OCI-LY7 (cell line): ENCODE measurements at regions not wholly inside any gene's neighbourhood (a gene's known extent, or its start where the extent isn't known, plus 50 kb on each side); places are given as distances from the start of the nearest gene placed in this dataset.

Source experiments
- BruUV-seq: library from RNA; stranded (reverse); fragments of 400-500 nt; replicated peaks from 2 replicates; lab custom pipeline; 2021; lab: Mats Ljungman, UMichigan
- CTCF ChIA-PET: fragments of 300-600 bp; sonication (Branson Sonifier 250); formaldehyde crosslinking; loops from one replicate; lab custom pipeline; 2022; ENCODE audit warnings: antibody characterized with exemption; ENCODE audit not compliant: unreplicated experiment; lab: Charles Lee
- POLR2A ChIA-PET: fragments of 300-600 bp; sonication (Branson Sonifier 250); formaldehyde crosslinking; loops from one replicate; lab custom pipeline; 2022; ENCODE audit warnings: antibody characterized with exemption; lab: Charles Lee
- DNase-seq: peaks from one replicate; pipeline ENCODE4 v3.0.0-alpha.2; 2015; ENCODE audit warnings: low spot score
- H2AFZ ChIP-seq: fragments of 200-600 bp; sonication (generic), shearing (Covaris generic); 2 replicates; pipeline ENCODE4 v1.6.1; 2014; ENCODE audit warnings: mild to moderate bottlenecking, antibody characterized with exemption, low read length, moderate library complexity
- H3K27ac ChIP-seq: fragments of 200-600 bp; sonication (generic); 2 replicates; pipeline ENCODE4 v1.5.1; 2014; ENCODE audit warnings: mixed run types, low read depth, mild to moderate bottlenecking, moderate library complexity, low read length, inconsistent platforms; ENCODE audit not compliant: poor library complexity, severe bottlenecking
- H3K36me3 ChIP-seq: fragments of 200-600 bp; sonication (generic); 2 replicates; pipeline ENCODE4 v1.6.1; 2014; ENCODE audit warnings: mild to moderate bottlenecking, antibody characterized with exemption, low read length, moderate library complexity, mixed read lengths; ENCODE audit not compliant: insufficient read depth
- H3K4me1 ChIP-seq: fragments of 200-600 bp; sonication (generic); 2 replicates; pipeline ENCODE4 v1.5.1; 2014; ENCODE audit warnings: mild to moderate bottlenecking, low read length; ENCODE audit not compliant: insufficient read depth, poor library complexity, severe bottlenecking
- H3K4me2 ChIP-seq: fragments of 200-600 bp; sonication (generic); 2 replicates; pipeline ENCODE4 v1.6.1; 2014; ENCODE audit warnings: mild to moderate bottlenecking, low read length
- H3K4me3 ChIP-seq: fragments of 200-600 bp; sonication (generic); 2 replicates; pipeline ENCODE4 v1.5.1; 2014; ENCODE audit warnings: mild to moderate bottlenecking, low read depth, low read length; ENCODE audit not compliant: poor library complexity, severe bottlenecking
- H3K79me2 ChIP-seq: fragments of 200-600 bp; sonication (generic); 2 replicates; pipeline ENCODE4 v1.6.1; 2016; ENCODE audit warnings: low read depth, mild to moderate bottlenecking, low read length, moderate library complexity, mixed read lengths; ENCODE audit not compliant: insufficient read depth
- H3K9me2 ChIP-seq: fragments of 200-600 bp; sonication (generic); 2 replicates; pipeline ENCODE4 v1.6.1; 2016; ENCODE audit warnings: mild to moderate bottlenecking, low read length, mixed read lengths; ENCODE audit not compliant: insufficient read depth
- H3K9me3 ChIP-seq: fragments of 200-600 bp; sonication (generic); 2 replicates; pipeline ENCODE4 v1.6.1; 2014; ENCODE audit warnings: mild to moderate bottlenecking, mixed run types, low read length, mixed read lengths
- H4K20me1 ChIP-seq: fragments of 200-600 bp; sonication (generic); 2 replicates; pipeline ENCODE4 v1.6.1; 2014; ENCODE audit warnings: mild to moderate bottlenecking, antibody characterized with exemption, low read length, moderate library complexity, mixed read lengths; ENCODE audit not compliant: insufficient read depth
- CTCF ChIP-seq: fragments of 200-600 bp; sonication (generic); conservative IDR thresholded peaks from 2 replicates; pipeline ENCODE4 v1.5.1; 2014; ENCODE audit warnings: mild to moderate bottlenecking, antibody characterized with exemption, low read length, moderate library complexity, mixed read lengths
- EZH2phosphoT487 ChIP-seq: fragments of 200-600 bp; sonication (generic); IDR thresholded peaks from 2 replicates; pipeline ENCODE4 v1.6.1; 2018; ENCODE audit warnings: low read depth, borderline replicate concordance, mild to moderate bottlenecking, mixed run types, antibody characterized with exemption, low read length, moderate library complexity, mixed read lengths
- intact Hi-C: fragments of 100-400 bp; cut with micrococcal nuclease; formaldehyde crosslinking; loops from one replicate; pipeline ENCODE4 v1.10.0; 2022; ENCODE audit not compliant: unreplicated experiment

DNA sequence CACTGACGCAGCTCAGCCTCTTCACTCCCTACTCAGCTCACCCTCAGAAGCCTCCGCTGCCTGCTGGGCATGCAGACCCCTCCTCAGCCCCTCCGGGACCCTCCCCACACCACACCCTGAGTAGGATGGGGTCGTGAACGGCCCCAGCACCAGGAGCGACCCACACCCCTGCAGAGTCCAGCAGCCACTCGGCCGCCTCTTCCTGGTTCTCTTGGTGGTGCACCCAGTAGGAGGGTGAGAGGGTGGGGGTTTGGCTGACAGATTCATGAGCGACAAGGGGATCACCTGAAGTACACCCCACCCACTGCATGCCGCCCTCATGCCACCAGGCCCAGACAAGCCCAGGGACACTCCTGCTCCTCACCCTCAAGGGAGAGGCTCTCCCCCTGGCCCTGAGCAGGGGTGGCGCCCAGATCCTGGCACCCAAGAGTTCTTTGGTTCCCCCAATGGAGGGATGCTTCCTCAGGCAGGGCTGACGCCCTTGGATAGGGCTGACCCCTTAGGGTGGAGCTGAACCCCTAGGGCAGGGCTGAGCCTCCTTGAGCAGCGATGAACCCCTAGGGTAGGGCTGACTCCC is 76.6 kb upstream of the GPC1 start:
- no TSS peak for BruUV-seq
- Histone ChIP-seq H4K20me1 (no peaks in the 10 kb centered on the region), H3K4me1 (no peaks in the 10 kb centered on the region), H3K9me2 (no peaks in the 10 kb centered on the region), H3K9me3 (no peaks in the 10 kb centered on the region), H2AFZ (no peak overlapping the region), H3K4me2 (no peak overlapping the region), H3K36me3 (no peaks in the 10 kb centered on the region), H3K4me3 (no peak overlapping the region), H3K27ac (no peak overlapping the region), H3K79me2 (no peaks in the 10 kb centered on the region)
- DNase-seq = no peak
- intact Hi-C loops = no loop called here
- POLR2A ChIA-PET = no interaction called here
- TF ChIP-seq EZH2phosphoT487 (no peak), CTCF (no peak)
- CTCF ChIA-PET = no interaction called here

DNA sequence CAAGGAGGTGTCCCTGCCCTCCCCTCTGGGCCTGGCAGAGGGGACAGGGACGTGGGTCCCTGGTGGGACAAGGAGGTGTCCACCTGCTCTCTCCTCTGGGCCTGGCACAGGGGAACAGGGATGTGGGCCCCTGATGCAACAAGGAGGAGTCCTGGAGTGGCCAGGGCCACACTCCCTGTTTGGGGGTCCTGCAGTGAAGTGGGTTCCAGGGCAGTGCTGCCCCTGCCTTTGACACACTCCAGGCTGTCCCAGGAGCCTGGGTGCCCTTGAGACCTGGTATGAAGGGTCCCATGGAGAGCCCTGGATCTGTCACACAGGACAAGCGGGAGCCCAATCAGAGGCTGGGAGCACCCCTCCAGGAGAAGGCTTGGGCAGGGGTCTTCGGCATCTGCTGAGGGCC is 75.8 kb upstream of the GPC1 start:
- Histone ChIP-seq H3K27ac (no peak overlapping the region), H4K20me1 (no peaks in the 10 kb centered on the region), H3K4me1 (no peaks in the 10 kb centered on the region), H2AFZ (no peak overlapping the region), H3K4me3 (no peak overlapping the region), H3K79me2 (no peaks in the 10 kb centered on the region), H3K9me3 (no peaks in the 10 kb centered on the region), H3K9me2 (no peaks in the 10 kb centered on the region), H3K36me3 (no peaks in the 10 kb centered on the region), H3K4me2 (no peak overlapping the region)
- intact Hi-C loops = no loop called here
- DNase-seq = no peak
- ChIA-PET POLR2A (no interaction called here), CTCF (no interaction called here)
- TF ChIP-seq EZH2phosphoT487 = no peak
- no peak for TF ChIP-seq CTCF
- no TSS peak for BruUV-seq

DNA sequence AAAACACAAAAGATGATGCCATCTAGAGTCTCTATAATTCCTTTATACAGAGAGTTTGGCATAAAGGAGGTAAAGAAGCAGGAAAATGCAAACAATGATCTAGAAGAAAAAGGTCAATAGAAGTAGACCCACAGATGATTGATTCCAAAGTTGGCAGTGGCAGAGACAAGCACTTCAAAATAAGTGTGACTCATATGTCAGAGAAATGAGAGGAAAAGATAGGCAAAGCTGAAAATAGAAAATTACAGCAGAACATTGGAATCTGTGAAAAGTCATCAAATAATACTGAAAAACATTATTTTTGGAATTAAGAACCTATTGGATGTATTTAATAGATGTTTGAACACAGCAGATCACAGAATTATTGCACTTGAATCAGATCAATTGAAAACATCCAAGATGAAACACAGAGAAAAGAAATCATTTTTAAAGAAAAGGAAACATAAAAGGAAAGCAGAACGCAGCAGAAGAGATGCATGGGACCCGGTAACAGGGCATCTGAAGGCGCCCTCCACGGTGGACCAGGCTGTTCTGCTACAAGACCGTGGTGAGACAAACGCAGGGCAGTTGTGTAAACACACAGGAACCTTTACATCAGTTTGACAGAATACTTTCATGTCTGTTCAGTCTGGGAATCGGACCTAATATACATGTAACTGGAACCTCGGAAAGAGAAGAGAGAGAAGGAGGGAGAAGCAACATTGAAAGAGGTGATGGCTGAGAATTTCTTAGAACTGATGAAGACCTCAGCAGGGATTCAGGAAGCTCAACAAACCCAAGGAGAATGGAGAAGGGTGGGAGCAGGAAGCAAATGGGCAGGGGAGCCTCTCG is 74.6 kb upstream of the GPC1 start:
- no peaks in the 10 kb centered on the region for H3K9me3 ChIP-seq
- no peaks in the 10 kb centered on the region for H3K9me2 ChIP-seq
- no peak overlapping the region for H3K4me3 ChIP-seq
- H3K4me2 ChIP-seq = no peak overlapping the region
- no peak for TF ChIP-seq CTCF
- no peak for TF ChIP-seq EZH2phosphoT487
- no peak overlapping the region for H2AFZ ChIP-seq
- CTCF ChIA-PET = no interaction called here
- POLR2A ChIA-PET = interaction anchor here (0.5 kb wide), 1 partner anchor 1065 kb away, joined by 4 read pairs; no protein-coding TSS in a partner anchor
- no TSS peak for BruUV-seq
- intact Hi-C loops = no loop called here
- DNase-seq = no peak
- no peaks in the 10 kb centered on the region for H4K20me1 ChIP-seq
- H3K79me2 ChIP-seq = no peaks in the 10 kb centered on the region
- no peaks in the 10 kb centered on the region for H3K4me1 ChIP-seq
- H3K27ac ChIP-seq = no peak overlapping the region
- H3K36me3 ChIP-seq = no peaks in the 10 kb centered on the region
